Smooth muscle cell (in vitro differentiated cells): ENCODE measurements at regions not wholly inside any gene's neighbourhood (a gene's known extent, or its start where the extent isn't known, plus 50 kb on each side); places are given as distances from the start of the nearest gene placed in this dataset.
A peak's percentile ranks its signal among the peaks of the same experiment; 100 is the strongest.
"Not testable (repeated sequence)": the region's sequence is repeated elsewhere in the genome, so short reads cannot be mapped to it uniquely, and the experiment has no call there.

Experiments
- DNase-seq: peaks from one replicate; lab custom pipeline; 2025; ENCODE audit not compliant: unreplicated experiment; lab: John Stamatoyannopoulos, UW
- H2AFZ ChIP-seq: fragments of 200-600 bp; sonication (generic); 2 replicates; pipeline ENCODE4 v1.6.0; 2016; ENCODE audit warnings: antibody characterized with exemption, low read depth, mild to moderate bottlenecking
- H3F3A ChIP-seq: fragments of 200-600 bp; sonication (generic); 2 replicates; pipeline ENCODE4 v1.6.0; 2017; ENCODE audit warnings: antibody characterized with exemption, low read depth
- H3K27ac ChIP-seq: fragments of 200-600 bp; sonication (generic); 2 replicates; pipeline ENCODE4 v1.5.1; 2016; ENCODE audit warnings: low read depth, mild to moderate bottlenecking
- H3K27me3 ChIP-seq: fragments of 200-600 bp; sonication (generic); 2 replicates; pipeline ENCODE4 v1.6.1; 2016; ENCODE audit warnings: low read depth, mild to moderate bottlenecking
- H3K36me3 ChIP-seq: fragments of 200-600 bp; sonication (generic); 2 replicates; pipeline ENCODE4 v1.5.1; 2016; ENCODE audit warnings: low read depth
- H3K4me1 ChIP-seq: fragments of 200-600 bp; sonication (generic); 2 replicates; pipeline ENCODE4 v1.5.1; 2016; ENCODE audit warnings: low read depth
- H3K4me2 ChIP-seq: fragments of 200-600 bp; sonication (generic); 2 replicates; pipeline ENCODE4 v1.6.0; 2016; ENCODE audit warnings: mild to moderate bottlenecking
- H3K4me3 ChIP-seq: fragments of 200-600 bp; sonication (generic); 2 replicates; pipeline ENCODE4 v1.5.1; 2016; ENCODE audit warnings: mild to moderate bottlenecking
- H3K79me2 ChIP-seq: fragments of 200-600 bp; sonication (generic); 2 replicates; pipeline ENCODE4 v1.6.0; 2016; ENCODE audit warnings: low read depth, mild to moderate bottlenecking
- H3K9ac ChIP-seq: fragments of 200-600 bp; sonication (generic); 2 replicates; pipeline ENCODE4 v1.6.0; 2016; ENCODE audit warnings: low read depth
- H3K9me3 ChIP-seq: fragments of 200-600 bp; sonication (generic); replicated peaks from 2 replicates; pipeline ENCODE4 v1.5.1; 2016; ENCODE audit warnings: low read depth
- H4K20me1 ChIP-seq: fragments of 200-600 bp; sonication (generic); 2 replicates; pipeline ENCODE4 v1.6.0; 2016; ENCODE audit warnings: low read depth
- WGBS: methylation state at CpG from one replicate; pipeline ENCODE4 v1.1.7; 2016; ENCODE audit warnings: low lambda C conversion rate; 5-methylcytosine and 5-hydroxymethylcytosine counted together
- TF ChIP-seq, protein P1 (sequence below): fragments of 200-600 bp; sonication (generic); IDR thresholded peaks from 2 replicates; pipeline ENCODE4 v1.5.1; 2017; ENCODE audit warnings: borderline replicate concordance, mild to moderate bottlenecking, antibody characterized with exemption; ENCODE audit not compliant: insufficient read depth, poor library complexity, severe bottlenecking

GRCh38 chr13:80873589-80873988 lies 532.7 kb upstream of the SPRY2 start:
- Histone ChIP-seq H3K27me3 (peaks cover 5% of the 10 kb centered on the region), H3K79me2 (no peaks in the 10 kb centered on the region), H3K4me1 (no peaks in the 10 kb centered on the region), H3K4me3 (no peak overlapping the region), H3K4me2 (no peak overlapping the region), H3K9me3 (no peaks in the 10 kb centered on the region), H3K27ac (no peak overlapping the region), H3K36me3 (no peaks in the 10 kb centered on the region), H4K20me1 (no peaks in the 10 kb centered on the region), H2AFZ (no peak overlapping the region), H3F3A (no peaks in the 10 kb centered on the region), H3K9ac (no peak overlapping the region)
- no peak for DNase-seq
- TF ChIP-seq, protein P1, sequence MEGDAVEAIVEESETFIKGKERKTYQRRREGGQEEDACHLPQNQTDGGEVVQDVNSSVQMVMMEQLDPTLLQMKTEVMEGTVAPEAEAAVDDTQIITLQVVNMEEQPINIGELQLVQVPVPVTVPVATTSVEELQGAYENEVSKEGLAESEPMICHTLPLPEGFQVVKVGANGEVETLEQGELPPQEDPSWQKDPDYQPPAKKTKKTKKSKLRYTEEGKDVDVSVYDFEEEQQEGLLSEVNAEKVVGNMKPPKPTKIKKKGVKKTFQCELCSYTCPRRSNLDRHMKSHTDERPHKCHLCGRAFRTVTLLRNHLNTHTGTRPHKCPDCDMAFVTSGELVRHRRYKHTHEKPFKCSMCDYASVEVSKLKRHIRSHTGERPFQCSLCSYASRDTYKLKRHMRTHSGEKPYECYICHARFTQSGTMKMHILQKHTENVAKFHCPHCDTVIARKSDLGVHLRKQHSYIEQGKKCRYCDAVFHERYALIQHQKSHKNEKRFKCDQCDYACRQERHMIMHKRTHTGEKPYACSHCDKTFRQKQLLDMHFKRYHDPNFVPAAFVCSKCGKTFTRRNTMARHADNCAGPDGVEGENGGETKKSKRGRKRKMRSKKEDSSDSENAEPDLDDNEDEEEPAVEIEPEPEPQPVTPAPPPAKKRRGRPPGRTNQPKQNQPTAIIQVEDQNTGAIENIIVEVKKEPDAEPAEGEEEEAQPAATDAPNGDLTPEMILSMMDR, result no peak
- WGBS, result 59% methylated on average over 1 of the region's 1 CpG

GRCh38 chr13:80871971-80872370 lies 531.0 kb upstream of the SPRY2 start:
- WGBS, result 81% methylated on average over 7 of the region's 7 CpGs
- DNase-seq, H3F3A ChIP-seq, H3K27me3 ChIP-seq, H3K27ac ChIP-seq, H3K9ac ChIP-seq, H3K4me3 ChIP-seq, H3K4me1 ChIP-seq, H3K9me3 ChIP-seq, H3K36me3 ChIP-seq, H3K79me2 ChIP-seq, H2AFZ ChIP-seq, H3K4me2 ChIP-seq, H4K20me1 ChIP-seq: not testable (repeated sequence)

- Histone ChIP-seq H3K27ac (no peak overlapping the region), H3K36me3 (no peaks in the 10 kb centered on the region), H3K9ac (no peak overlapping the region), H3K9me3 (no peaks in the 10 kb centered on the region), H3K79me2 (no peaks in the 10 kb centered on the region), H4K20me1 (no peaks in the 10 kb centered on the region), H3K4me1 (no peaks in the 10 kb centered on the region), H3K4me3 (no peak overlapping the region), H3K4me2 (no peak overlapping the region), H3F3A (no peaks in the 10 kb centered on the region), H2AFZ (no peak overlapping the region), H3K27me3 (no peaks in the 10 kb centered on the region)
- no peak for DNase-seq
- 47% methylated on average over 4 of the region's 4 CpGs for WGBS
- TF ChIP-seq, protein P1, result no peak
Observed at GRCh38 chr13:80871481-80871880, 530.6 kb upstream of the SPRY2 start.

GRCh38 chr13:80870186-80870585 lies 529.3 kb upstream of the SPRY2 start:
- H3K4me3 ChIP-seq, result no peak overlapping the region
- no peaks in the 10 kb centered on the region for H3K9me3 ChIP-seq
- H3K79me2 ChIP-seq, result no peaks in the 10 kb centered on the region
- DNase-seq, result no peak
- TF ChIP-seq, protein P1, result no peak
- H3K9ac ChIP-seq, result no peak overlapping the region
- 80% methylated on average over 5 of the region's 5 CpGs for WGBS
- H3K36me3 ChIP-seq, result no peaks in the 10 kb centered on the region
- no peaks in the 10 kb centered on the region for H3K4me1 ChIP-seq
- no peaks in the 10 kb centered on the region for H3K27me3 ChIP-seq
- H3K4me2 ChIP-seq, result no peak overlapping the region
- no peak overlapping the region for H3K27ac ChIP-seq
- H2AFZ ChIP-seq, result peak overlapping the region; percentile 64
- H3F3A ChIP-seq, result no peaks in the 10 kb centered on the region
- H4K20me1 ChIP-seq, result no peaks in the 10 kb centered on the region
